ENCODE measurements at regions not wholly inside any gene's neighbourhood (a gene's known extent, or its start where the extent isn't known, plus 50 kb on each side); places are given as distances from the start of the nearest gene placed in this dataset.

DNA sequence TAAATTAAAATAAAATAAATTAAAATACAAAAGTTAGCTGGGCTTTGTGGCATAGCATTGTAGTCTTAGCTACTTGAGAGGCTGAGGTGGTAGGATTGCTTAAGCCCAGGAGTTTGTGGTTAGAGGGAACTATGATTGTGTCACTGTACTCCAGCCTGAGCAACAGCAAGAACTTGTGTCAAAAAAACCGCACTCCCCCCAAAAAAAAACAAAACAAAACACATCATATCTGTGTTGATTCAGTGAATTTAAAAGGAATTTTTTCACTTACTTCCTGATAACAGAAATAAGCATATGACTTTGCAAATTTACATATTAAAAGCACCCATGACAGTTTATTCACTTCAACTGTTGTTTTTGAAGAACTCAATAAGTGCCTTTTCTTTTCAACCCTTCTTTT, 68.1 kb upstream of the PELI1 start:
- no peak for ATAC-seq (ENCODE audit: low read depth)
- Mint-ChIP-seq H3K27ac (peak overlapping the region; percentile 85), H3K9me3 (ENCODE audit: insufficient read depth) (no peaks in the 10 kb centered on the region), H3K4me3 (no peak overlapping the region), H3K4me1 (peaks cover 64% of the 10 kb centered on the region), H3K27me3 (no peaks in the 10 kb centered on the region)
- no peaks in the 10 kb centered on the region for H3K9me3 ChIP-seq (ENCODE audit: control extremely low read depth in 1 of 3, control insufficient read depth in 2 of 3, insufficient read depth in 1 of 3, low read length in 2 of 3)
- H3K79me2 ChIP-seq (ENCODE audit: control insufficient read depth, insufficient read depth, low read length): no peaks in the 10 kb centered on the region
- no peak overlapping the region for H2AFZ ChIP-seq (ENCODE audit: insufficient read depth, low read depth, low read length, poor library complexity, severe bottlenecking)
- no CpG with 5 or more reads among the region's 1 CpG for WGBS (ENCODE audit: insufficient coverage)
- CTCF ChIA-PET: interaction anchor here (0.8 to 2.0 kb wide), 3 partner anchors 100 to 163 kb away, joined by 3 to 9 read pairs (median 3); no protein-coding TSS in a partner anchor
- peak overlapping the region; percentile 89 to 98 for H3K27ac ChIP-seq (ENCODE audit: low read length in 2 of 2)
- H3K27me3 ChIP-seq (replicated peaks in 1 of 4; ENCODE audit: control extremely low read depth in 1 of 4, control insufficient read depth in 3 of 4, insufficient read depth in 4 of 4, low read length in 3 of 4): no peaks in the 10 kb centered on the region
- no peak for TF ChIP-seq EZH2 (IDR thresholded peaks at IDR 0.05; ENCODE audit: borderline replicate concordance, insufficient read depth, low read depth, low read length, poor library complexity, severe bottlenecking)
- TF ChIP-seq, protein P1, sequence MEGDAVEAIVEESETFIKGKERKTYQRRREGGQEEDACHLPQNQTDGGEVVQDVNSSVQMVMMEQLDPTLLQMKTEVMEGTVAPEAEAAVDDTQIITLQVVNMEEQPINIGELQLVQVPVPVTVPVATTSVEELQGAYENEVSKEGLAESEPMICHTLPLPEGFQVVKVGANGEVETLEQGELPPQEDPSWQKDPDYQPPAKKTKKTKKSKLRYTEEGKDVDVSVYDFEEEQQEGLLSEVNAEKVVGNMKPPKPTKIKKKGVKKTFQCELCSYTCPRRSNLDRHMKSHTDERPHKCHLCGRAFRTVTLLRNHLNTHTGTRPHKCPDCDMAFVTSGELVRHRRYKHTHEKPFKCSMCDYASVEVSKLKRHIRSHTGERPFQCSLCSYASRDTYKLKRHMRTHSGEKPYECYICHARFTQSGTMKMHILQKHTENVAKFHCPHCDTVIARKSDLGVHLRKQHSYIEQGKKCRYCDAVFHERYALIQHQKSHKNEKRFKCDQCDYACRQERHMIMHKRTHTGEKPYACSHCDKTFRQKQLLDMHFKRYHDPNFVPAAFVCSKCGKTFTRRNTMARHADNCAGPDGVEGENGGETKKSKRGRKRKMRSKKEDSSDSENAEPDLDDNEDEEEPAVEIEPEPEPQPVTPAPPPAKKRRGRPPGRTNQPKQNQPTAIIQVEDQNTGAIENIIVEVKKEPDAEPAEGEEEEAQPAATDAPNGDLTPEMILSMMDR (IDR thresholded peaks at IDR 0.05): no peak
- peak overlapping the region; percentile 64 for H3K4me2 ChIP-seq (replicated peaks; ENCODE audit: low read depth, low read length, poor library complexity, severe bottlenecking)
- no peaks in the 10 kb centered on the region for H4K20me1 ChIP-seq (ENCODE audit: control insufficient read depth, insufficient read depth, low read length, poor library complexity, severe bottlenecking)
- H3K4me3 ChIP-seq (ENCODE audit: control extremely low read depth in 1 of 5, extremely low read depth in 1 of 5, insufficient read depth in 1 of 5, low read depth in 2 of 5, low read length in 4 of 5): no peak overlapping the region
- POLR2A ChIA-PET: interaction anchor here (0.7 to 0.8 kb wide), 2 partner anchors 20 to 127 kb away, joined by 3 read pairs; no protein-coding TSS in a partner anchor
- peaks cover 69 to 76% of the 10 kb centered on the region in 2 donors for H3K4me1 ChIP-seq (ENCODE audit: control insufficient read depth in 2 of 2, insufficient read depth in 2 of 2, low read length in 2 of 2)
- H3K9ac ChIP-seq (ENCODE audit: low read length): no peak overlapping the region
- DNase-seq: peak; percentile 37
- intact Hi-C loops (cut with micrococcal nuclease): no loop called here
- H3K36me3 ChIP-seq (replicated peaks in 1 of 2; ENCODE audit: control extremely low read depth in 1 of 2, control insufficient read depth in 1 of 2, extremely low read depth in 1 of 2, insufficient read depth in 2 of 2, low read length in 1 of 2): no peaks in the 10 kb centered on the region

DNA sequence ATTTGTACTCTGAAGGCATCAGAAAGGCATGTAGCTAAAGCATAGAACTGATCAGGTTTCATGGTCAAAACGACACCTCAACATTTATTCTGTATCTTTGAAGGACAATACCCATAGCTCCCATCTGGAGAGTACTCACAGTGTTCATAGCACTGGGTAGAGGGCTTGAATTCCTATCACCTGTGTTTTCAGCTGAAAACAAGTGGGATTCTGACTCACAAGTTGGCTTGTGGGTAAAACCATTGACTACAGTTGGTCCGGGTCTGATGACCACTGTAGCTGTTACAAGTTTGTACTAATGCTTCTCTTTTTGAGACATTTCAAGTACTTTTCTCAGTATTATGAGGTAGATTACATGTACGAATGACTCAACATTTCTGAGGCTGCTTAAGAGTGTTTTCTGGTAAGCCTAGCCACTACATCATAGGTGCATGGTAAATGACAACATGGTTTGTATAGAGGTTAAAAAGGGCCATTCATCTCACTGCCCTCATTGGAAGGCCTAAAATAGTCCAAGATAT, 68.6 kb upstream of the PELI1 start:
- ATAC-seq (ENCODE audit: low read depth): no peak
- H3K4me1 ChIP-seq (ENCODE audit: control insufficient read depth in 2 of 2, insufficient read depth in 2 of 2, low read length in 2 of 2): peaks cover 67 to 77% of the 10 kb centered on the region in 2 donors
- H3K79me2 ChIP-seq (ENCODE audit: control insufficient read depth, insufficient read depth, low read length): no peaks in the 10 kb centered on the region
- H3K9ac ChIP-seq (ENCODE audit: low read length): peak overlapping the region; percentile 55
- no peaks in the 10 kb centered on the region for H3K9me3 ChIP-seq (ENCODE audit: control extremely low read depth in 1 of 3, control insufficient read depth in 2 of 3, insufficient read depth in 1 of 3, low read length in 2 of 3)
- peak overlapping the region; percentile 64 for H3K4me2 ChIP-seq (replicated peaks; ENCODE audit: low read depth, low read length, poor library complexity, severe bottlenecking)
- H2AFZ ChIP-seq (ENCODE audit: insufficient read depth, low read depth, low read length, poor library complexity, severe bottlenecking): peak overlapping the region; percentile 11
- H3K9me3 Mint-ChIP-seq (ENCODE audit: insufficient read depth): no peaks in the 10 kb centered on the region
- 40% methylated on average over 1 of the region's 3 CpGs for WGBS (ENCODE audit: insufficient coverage)
- H3K36me3 ChIP-seq (replicated peaks in 1 of 2; ENCODE audit: control extremely low read depth in 1 of 2, control insufficient read depth in 1 of 2, extremely low read depth in 1 of 2, insufficient read depth in 2 of 2, low read length in 1 of 2): no peaks in the 10 kb centered on the region
- no peaks in the 10 kb centered on the region for H4K20me1 ChIP-seq (ENCODE audit: control insufficient read depth, insufficient read depth, low read length, poor library complexity, severe bottlenecking)
- peak overlapping the region; percentile 87 for H3K27ac Mint-ChIP-seq
- POLR2A ChIA-PET: interaction anchor here (0.5 to 1.0 kb wide), 4 partner anchors 21 to 538 kb away, joined by 3 to 8 read pairs (median 3); no protein-coding TSS in a partner anchor
- CTCF ChIA-PET: interaction anchor here (0.8 to 2.0 kb wide), 3 partner anchors 99 to 164 kb away, joined by 3 to 9 read pairs (median 3); no protein-coding TSS in a partner anchor
- no peaks in the 10 kb centered on the region for H3K27me3 Mint-ChIP-seq
- H3K4me3 Mint-ChIP-seq: peak overlapping the region; percentile 49
- peak overlapping the region in 1 of 5 experiments; percentile 19 for H3K4me3 ChIP-seq (ENCODE audit: control extremely low read depth in 1 of 5, extremely low read depth in 1 of 5, insufficient read depth in 1 of 5, low read depth in 2 of 5, low read length in 4 of 5)
- TF ChIP-seq, protein P1 (IDR thresholded peaks at IDR 0.05): no peak
- no peak for TF ChIP-seq EZH2 (IDR thresholded peaks at IDR 0.05; ENCODE audit: borderline replicate concordance, insufficient read depth, low read depth, low read length, poor library complexity, severe bottlenecking)
- peak; percentile 14 for DNase-seq
- intact Hi-C loops (cut with micrococcal nuclease): no loop called here
- no peaks in the 10 kb centered on the region for H3K27me3 ChIP-seq (replicated peaks in 1 of 4; ENCODE audit: control extremely low read depth in 1 of 4, control insufficient read depth in 3 of 4, insufficient read depth in 4 of 4, low read length in 3 of 4)
- peak overlapping the region; percentile 89 to 98 for H3K27ac ChIP-seq (ENCODE audit: low read length in 2 of 2)
- peaks cover 65% of the 10 kb centered on the region for H3K4me1 Mint-ChIP-seq

Measured in B cell (primary cell).